ENCODE measurements at regions not wholly inside any gene's neighbourhood (a gene's known extent, or its start where the extent isn't known, plus 50 kb on each side); places are given as distances from the start of the nearest gene placed in this dataset.
"Not testable (repeated sequence)": the region's sequence is repeated elsewhere in the genome, so short reads cannot be mapped to it uniquely, and the experiment has no call there.

DNA sequence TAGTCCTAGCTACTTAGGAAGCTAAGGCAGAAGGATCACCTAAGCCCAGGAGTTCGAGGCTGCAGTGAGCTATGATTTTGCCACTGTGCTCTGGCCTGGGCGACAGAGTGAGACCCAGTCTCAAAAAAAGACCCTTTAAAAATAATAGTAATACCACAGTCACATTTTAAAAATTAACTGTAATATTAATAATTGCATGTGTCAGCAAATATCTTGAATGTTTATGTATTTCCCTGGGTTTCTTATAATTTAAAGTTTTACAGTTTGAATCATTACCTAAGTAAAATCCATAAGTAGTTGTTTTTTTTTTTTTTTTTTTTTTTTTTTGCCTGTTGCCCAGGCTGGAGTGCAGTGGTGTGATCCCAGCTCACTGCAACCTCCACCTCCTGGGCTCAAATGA lies 69.2 kb downstream of the LYZL2 start:
- no peak for DNase-seq
- Mint-ChIP-seq H3K4me1 (peaks cover 13% of the 10 kb centered on the region), H3K27ac (no peak overlapping the region), H3K27me3 (peaks cover 16% of the 10 kb centered on the region), H3K9me3 (ENCODE audit: low read depth) (no peaks in the 10 kb centered on the region), H3K36me3 (no peaks in the 10 kb centered on the region), H3K4me3 (no peak overlapping the region)
- no peak for ATAC-seq
- CTCF ChIA-PET: no interaction called here

DNA sequence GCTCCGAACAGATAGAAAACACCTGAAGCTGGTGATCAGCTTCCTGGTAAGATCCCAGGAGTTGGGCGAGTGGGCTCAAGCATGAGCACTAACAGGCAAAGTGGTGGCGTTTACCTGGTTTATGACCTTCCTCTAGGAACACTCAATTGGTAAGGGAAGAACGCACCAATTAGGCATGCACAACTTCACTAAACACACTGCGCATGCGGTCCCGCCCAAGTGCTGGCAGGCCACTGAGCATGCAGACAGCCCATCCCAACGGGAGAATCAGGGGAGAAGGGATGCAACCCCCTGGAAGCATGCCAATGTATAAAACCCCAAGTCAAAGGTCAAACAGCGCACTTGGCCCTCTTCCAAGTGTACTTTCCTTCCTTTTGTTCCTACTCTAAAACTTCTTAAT lies 70.4 kb downstream of the LYZL2 start:
- DNase-seq: no peak
- H3K9me3 Mint-ChIP-seq (ENCODE audit: low read depth): no peaks in the 10 kb centered on the region
- H3K36me3 Mint-ChIP-seq: no peaks in the 10 kb centered on the region
- H3K4me1 Mint-ChIP-seq: peaks cover 15% of the 10 kb centered on the region
- ATAC-seq: no peak
- no peak overlapping the region for H3K27ac Mint-ChIP-seq
- H3K27me3 Mint-ChIP-seq: peaks cover 13% of the 10 kb centered on the region
- no peak overlapping the region for H3K4me3 Mint-ChIP-seq
- CTCF ChIA-PET: no interaction called here

DNA sequence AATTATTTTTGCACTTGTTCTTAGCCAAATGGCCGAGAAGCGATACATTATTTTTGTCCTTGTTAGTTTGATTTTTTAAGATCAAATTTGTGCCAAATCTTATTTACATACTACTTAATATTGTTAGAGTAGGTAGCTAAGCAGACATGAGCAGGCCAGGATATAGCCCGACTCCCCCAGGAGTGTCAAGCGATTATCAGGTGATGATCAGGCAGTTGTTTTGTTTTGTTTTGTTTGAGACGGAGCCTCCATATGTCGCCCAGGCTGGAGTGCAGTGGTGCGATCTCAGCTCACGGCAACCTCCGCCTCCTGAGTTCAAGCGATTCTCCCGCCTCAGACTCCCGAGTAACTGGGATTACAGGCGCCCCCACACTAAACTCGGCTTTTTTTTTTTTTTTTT lies 71.1 kb downstream of the LYZL2 start:
- CTCF ChIA-PET: interaction anchor here (0.7 to 1.3 kb wide), 2 partner anchors 23 to 482 kb away, joined by 3 read pairs; no protein-coding TSS in a partner anchor
- no peak overlapping the region for H3K4me3 Mint-ChIP-seq
- no peak for ATAC-seq

DNA sequence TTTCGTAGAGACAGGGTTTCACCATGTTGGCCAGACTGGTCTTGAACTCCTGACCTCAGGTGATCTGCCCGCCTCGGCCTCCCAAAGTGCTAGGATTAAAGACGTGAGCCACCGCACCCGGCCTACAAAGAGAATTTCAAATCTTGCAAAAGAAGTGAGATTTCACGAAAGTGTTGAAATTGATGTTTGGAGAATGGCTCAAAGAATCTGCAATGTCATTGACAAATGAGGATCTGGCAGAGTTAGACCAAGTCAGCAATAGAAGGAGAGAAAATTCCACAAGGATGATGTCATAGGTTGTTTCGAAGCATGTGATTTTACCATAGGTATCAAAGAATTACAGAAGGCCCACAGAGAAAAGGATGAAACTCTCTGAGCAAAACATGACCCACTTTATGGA lies 71.7 kb downstream of the LYZL2 start:
- Mint-ChIP-seq H3K9me3 (ENCODE audit: low read depth) (no peaks in the 10 kb centered on the region), H3K36me3 (no peaks in the 10 kb centered on the region), H3K27me3 (peaks cover 7% of the 10 kb centered on the region), H3K4me3 (no peak overlapping the region), H3K27ac (no peak overlapping the region), H3K4me1 (peaks cover 12% of the 10 kb centered on the region)
- DNase-seq: no peak
- ATAC-seq: no peak
- CTCF ChIA-PET: interaction anchor here (0.7 to 1.3 kb wide), 2 partner anchors 24 to 482 kb away, joined by 3 read pairs; no protein-coding TSS in a partner anchor

More for the DNA sequence above, 71.1 kb downstream of the LYZL2 start:
- H3K27me3 Mint-ChIP-seq: peaks cover 9% of the 10 kb centered on the region
- no peaks in the 10 kb centered on the region for H3K9me3 Mint-ChIP-seq (ENCODE audit: low read depth)
- peaks cover 16% of the 10 kb centered on the region for H3K4me1 Mint-ChIP-seq
- no peaks in the 10 kb centered on the region for H3K36me3 Mint-ChIP-seq
- no peak for DNase-seq
- H3K27ac Mint-ChIP-seq: no peak overlapping the region

DNA sequence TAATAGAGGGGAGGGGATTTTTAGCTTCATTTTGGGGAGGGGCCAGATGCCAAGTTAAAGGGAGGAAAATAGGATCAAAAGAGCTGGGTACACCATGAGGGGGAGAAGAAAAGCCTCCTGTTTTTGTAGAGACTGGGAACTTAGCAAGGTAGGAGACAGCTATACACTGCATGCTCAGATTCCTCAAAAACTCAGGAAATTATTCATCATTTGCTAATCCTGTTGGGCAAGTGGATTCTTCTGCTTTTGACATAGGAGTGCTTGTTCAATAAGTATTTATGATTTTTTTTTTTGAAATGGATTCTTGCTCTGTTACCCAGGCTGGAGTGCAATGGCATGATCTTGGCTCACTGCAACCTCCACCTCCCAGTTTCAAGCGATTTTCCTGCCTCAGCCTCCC lies 73.4 kb downstream of the LYZL2 start:
- peaks cover 3% of the 10 kb centered on the region for H3K27me3 Mint-ChIP-seq
- DNase-seq: no peak
- H3K27ac Mint-ChIP-seq: no peak overlapping the region
- CTCF ChIA-PET: interaction anchor here (0.6 to 1.0 kb wide), 2 partner anchors 27 to 35 kb away, joined by 4 to 5 read pairs; no protein-coding TSS in a partner anchor
- ATAC-seq: no peak
- H3K4me3 Mint-ChIP-seq: no peak overlapping the region
- H3K36me3 Mint-ChIP-seq: no peaks in the 10 kb centered on the region
- H3K4me1 Mint-ChIP-seq: peaks cover 4% of the 10 kb centered on the region
- H3K9me3 Mint-ChIP-seq (ENCODE audit: low read depth): no peaks in the 10 kb centered on the region

DNA sequence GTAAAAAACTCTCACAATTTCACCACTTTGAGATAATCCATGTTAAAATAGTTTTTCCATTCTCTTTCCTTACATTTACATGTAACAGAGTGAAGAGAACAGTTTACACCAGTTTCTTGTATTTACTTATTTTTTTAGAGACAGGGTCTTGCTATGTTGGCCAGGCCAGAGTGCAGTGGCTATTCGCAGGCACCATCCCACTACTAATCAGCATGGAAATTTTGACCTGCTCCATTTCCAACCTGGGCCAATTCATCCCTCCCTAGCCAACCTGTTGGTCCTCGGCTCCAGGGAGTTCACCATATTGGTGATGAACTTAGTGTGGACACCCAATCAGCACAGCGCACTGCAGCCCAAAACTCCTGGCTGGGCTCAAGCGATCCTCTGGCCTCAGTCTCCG lies 74.1 kb downstream of the LYZL2 start:
- CTCF ChIA-PET: interaction anchor here (0.6 to 2.1 kb wide), 2 partner anchors 27 to 28 kb away, joined by 4 to 7 read pairs; no protein-coding TSS in a partner anchor

DNA sequence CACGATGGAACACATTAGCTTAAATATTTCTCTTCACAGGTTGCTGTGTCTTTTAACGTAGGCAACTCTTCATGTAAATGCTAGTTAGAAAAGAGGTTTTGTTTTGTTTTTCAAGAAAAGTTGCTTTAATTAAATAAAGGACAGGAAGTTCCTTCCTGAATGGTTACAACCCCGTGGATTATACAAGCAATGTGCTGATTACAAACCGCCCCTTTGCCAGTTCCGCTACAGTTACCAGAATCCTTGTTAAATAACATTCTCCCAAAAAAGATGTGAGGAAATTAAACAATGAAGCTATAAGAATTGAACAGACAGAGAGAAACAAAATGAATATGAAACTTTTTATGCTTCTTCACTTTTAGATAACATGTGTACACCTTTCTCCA lies 75.1 kb downstream of the LYZL2 start:
- Mint-ChIP-seq H3K9me3 (ENCODE audit: low read depth) (no peaks in the 10 kb centered on the region), H3K27me3 (no peaks in the 10 kb centered on the region), H3K27ac (no peak overlapping the region), H3K4me3 (no peak overlapping the region), H3K36me3 (no peaks in the 10 kb centered on the region), H3K4me1 (peaks cover 8% of the 10 kb centered on the region)
- CTCF ChIA-PET: interaction anchor here (1.0 to 2.2 kb wide), 5 partner anchors 12 to 162 kb away, joined by 3 to 7 read pairs (median 4); no protein-coding TSS in a partner anchor
- no peak for DNase-seq
- ATAC-seq: no peak

More for the DNA sequence above, 74.1 kb downstream of the LYZL2 start:
- Mint-ChIP-seq H3K4me1 (peaks cover 8% of the 10 kb centered on the region), H3K27me3 (no peaks in the 10 kb centered on the region), H3K9me3 (ENCODE audit: low read depth) (no peaks in the 10 kb centered on the region), H3K27ac (no peak overlapping the region), H3K4me3 (no peak overlapping the region), H3K36me3 (no peaks in the 10 kb centered on the region)
- no peak for ATAC-seq
- no peak for DNase-seq

DNA sequence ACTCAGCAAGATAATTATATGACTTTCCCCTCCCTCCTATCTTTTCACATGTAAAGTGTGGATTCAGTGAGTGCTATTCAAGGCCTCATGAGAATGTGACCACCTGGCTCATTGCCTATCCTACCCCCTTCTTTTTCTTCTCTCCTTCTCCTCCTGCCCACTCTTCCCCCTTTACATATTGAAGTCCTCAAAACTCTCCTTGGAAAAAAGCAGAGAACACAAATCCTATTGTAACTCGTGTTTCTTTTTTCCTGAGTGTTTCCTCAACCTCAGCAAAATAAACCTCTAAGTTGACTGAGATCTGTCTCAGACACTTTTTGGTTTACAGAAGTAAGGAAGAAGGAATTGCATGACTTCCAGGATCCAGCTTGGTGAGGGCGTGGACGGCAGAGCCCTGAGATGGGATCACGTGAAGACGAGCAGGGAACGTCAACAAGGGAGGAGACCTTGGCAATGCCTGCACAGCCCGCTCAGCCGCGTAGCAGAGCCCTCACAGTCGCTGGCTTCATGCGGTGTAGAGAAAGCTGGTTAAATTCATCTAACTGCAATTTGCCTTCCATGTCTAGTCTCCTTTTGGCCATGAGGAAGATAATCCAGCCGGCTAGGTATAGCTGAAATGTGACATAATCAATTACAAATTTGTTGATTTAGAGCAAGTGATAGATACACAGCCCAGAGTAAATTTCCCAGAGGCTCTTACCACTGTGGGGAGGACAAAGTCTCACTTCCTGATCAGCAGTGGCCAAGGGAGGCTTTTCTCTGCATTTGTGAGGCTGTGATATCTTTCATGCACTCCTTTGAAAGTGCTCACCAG lies 75.7 kb downstream of the LYZL2 start:
- CTCF ChIA-PET: interaction anchor here (1.0 to 2.2 kb wide), 6 partner anchors 11 to 162 kb away, joined by 3 to 7 read pairs (median 4); no protein-coding TSS in a partner anchor
- DNase-seq: no peak
- Mint-ChIP-seq H3K27me3 (peaks cover 3% of the 10 kb centered on the region), H3K9me3 (ENCODE audit: low read depth) (no peaks in the 10 kb centered on the region), H3K27ac (no peak overlapping the region), H3K4me1 (peaks cover 8% of the 10 kb centered on the region), H3K4me3 (no peak overlapping the region), H3K36me3 (no peaks in the 10 kb centered on the region)
- no peak for ATAC-seq

DNA sequence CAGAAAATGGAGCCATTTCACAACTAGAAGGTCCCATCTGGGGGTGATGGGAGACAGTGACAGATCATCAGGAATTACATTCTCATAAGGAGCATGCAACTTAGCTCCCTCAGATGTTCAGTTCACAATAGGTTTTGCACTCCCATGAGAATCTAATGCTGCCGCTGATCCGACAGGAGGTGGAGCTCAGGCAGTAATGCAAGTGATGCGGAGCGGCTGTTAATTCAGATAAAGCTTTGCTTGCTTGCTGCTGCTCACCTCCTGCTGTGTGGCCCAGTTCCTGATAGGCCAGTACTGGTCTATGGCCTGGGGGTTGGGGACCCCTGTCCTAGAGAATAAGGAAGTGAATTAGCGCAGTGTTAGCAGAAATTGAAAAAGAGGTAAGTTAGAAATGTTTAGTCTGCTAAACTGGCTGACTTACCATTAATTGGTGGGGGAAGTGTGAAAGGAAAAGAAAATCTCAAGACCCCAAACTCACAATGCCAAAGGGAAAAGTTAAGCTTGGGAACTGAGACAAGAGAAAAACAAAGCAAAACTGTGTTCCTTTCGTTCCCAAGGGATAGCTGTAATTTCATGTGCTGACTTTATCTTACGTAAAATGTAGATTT lies 76.4 kb downstream of the LYZL2 start:
- no peak for ATAC-seq
- H3K4me1 Mint-ChIP-seq: peaks cover 8% of the 10 kb centered on the region
- H3K27me3 Mint-ChIP-seq: peaks cover 6% of the 10 kb centered on the region
- no peak for DNase-seq
- no peaks in the 10 kb centered on the region for H3K36me3 Mint-ChIP-seq
- H3K4me3 Mint-ChIP-seq: no peak overlapping the region
- H3K27ac Mint-ChIP-seq: no peak overlapping the region
- CTCF ChIA-PET: interaction anchor here (1.0 to 2.2 kb wide), 5 partner anchors 17 to 161 kb away, joined by 4 to 8 read pairs (median 5); no protein-coding TSS in a partner anchor
- H3K9me3 Mint-ChIP-seq (ENCODE audit: low read depth): no peaks in the 10 kb centered on the region

DNA sequence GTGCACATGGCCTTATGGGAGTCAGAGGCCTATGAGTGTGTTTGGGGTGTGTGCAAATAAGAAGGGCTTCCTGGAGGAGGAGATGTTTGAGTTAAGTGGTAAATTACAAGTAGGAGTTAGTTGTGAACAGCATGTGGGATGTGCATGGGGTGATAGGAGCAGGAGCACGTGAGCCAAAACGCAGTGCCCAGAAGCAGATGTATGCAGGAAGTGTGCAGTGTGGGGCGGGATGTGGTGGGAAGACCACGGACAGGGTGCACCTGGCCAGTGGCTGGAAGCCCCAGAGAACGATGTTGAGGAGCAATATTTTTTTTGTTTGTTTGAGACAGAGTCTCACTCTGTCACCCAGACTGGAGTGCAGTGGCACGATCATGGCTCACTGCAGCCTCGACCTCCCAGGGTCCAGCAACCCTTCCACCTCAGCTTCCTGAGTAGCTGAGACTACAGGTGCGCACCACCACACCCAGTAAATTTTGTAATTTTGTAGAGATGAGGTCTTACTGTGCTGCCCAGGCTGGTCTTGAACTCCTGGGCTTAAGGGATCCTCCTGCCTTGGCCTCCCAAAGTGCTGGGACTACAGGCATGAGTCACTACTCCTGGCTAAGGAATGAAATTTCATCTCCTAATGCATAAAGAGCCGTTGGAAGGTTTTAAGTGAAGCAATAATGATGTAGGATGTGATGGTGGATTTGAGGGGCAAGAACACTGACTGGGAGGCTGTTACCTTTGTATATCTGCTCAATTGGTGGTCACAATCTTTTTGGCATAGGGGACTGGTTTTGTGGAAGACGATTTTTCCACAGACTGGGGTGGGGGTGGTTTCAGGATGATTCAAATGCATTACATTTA lies 78.4 kb downstream of the LYZL2 start:
- Mint-ChIP-seq H3K9me3 (ENCODE audit: low read depth) (no peaks in the 10 kb centered on the region), H3K27me3 (peaks cover 6% of the 10 kb centered on the region), H3K36me3 (no peaks in the 10 kb centered on the region), H3K4me1 (peaks cover 8% of the 10 kb centered on the region), H3K4me3 (no peak overlapping the region), H3K27ac (peak overlapping the region; percentile 21)
- ATAC-seq (peak; percentile 47), DNase-seq (peak; percentile 50)
- CTCF ChIA-PET: interaction anchor here (2.0 kb wide), 1 partner anchor 40 kb away, joined by 8 read pairs; no protein-coding TSS in a partner anchor

DNA sequence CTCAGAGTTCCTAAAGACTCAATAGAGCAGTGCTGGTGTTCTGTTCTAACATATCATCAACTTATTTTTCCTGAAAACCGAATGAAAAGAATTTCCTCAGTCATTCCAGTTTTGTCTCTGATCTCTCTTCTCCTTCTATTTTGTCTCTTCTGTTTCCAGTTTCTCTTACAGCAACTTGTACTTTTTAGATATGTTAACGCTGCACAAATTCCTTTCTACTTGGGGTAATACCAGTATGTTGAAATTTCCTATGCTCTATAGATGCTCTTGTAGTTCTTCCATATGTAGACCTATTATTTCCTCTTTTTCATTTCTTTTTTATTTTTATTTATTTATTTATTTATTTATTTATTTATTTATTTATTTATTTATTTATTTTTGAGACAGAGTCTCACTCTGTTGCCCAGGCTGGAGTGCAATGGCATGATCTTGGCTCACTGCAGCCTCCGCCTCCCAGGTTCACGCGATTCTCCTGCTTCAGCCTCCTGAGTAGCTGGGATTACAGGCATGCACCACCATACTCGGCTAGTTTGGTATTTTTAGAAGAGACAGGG lies 80.3 kb downstream of the LYZL2 start:
- H3K27ac Mint-ChIP-seq; DNase-seq; H3K36me3 Mint-ChIP-seq; H3K9me3 Mint-ChIP-seq (ENCODE audit: low read depth); ATAC-seq; H3K27me3 Mint-ChIP-seq; CTCF ChIA-PET; H3K4me3 Mint-ChIP-seq; H3K4me1 Mint-ChIP-seq: not testable (repeated sequence)

DNA sequence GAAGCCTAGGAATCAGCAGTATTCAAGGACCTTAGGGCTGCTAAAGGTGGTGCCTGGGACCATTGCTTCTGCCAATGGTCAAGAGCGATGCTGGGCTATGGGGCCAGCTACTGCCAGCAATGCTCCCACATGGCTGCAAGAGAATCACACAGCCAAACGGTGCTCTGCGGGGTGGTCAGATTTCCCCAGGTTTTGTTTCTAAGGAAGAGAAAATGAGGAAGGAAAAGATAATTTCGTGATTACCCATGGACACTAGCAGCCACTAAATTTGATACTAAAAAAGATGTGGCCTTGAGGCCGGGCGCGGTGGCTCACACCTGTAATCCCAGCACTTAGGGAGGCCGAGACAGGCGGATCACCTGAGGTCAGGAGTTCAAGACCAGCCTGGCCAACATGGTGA lies 83.0 kb downstream of the LYZL2 start:
- ATAC-seq: no peak
- Mint-ChIP-seq H3K27ac (no peak overlapping the region), H3K36me3 (no peaks in the 10 kb centered on the region), H3K4me1 (peaks cover 17% of the 10 kb centered on the region), H3K4me3 (no peak overlapping the region), H3K9me3 (ENCODE audit: low read depth) (no peaks in the 10 kb centered on the region), H3K27me3 (peaks cover 6% of the 10 kb centered on the region)
- CTCF ChIA-PET: interaction anchor here (1.4 to 2.4 kb wide), 3 partner anchors 35 to 152 kb away, joined by 4 to 11 read pairs (median 8); no protein-coding TSS in a partner anchor
- DNase-seq: no peak

DNA sequence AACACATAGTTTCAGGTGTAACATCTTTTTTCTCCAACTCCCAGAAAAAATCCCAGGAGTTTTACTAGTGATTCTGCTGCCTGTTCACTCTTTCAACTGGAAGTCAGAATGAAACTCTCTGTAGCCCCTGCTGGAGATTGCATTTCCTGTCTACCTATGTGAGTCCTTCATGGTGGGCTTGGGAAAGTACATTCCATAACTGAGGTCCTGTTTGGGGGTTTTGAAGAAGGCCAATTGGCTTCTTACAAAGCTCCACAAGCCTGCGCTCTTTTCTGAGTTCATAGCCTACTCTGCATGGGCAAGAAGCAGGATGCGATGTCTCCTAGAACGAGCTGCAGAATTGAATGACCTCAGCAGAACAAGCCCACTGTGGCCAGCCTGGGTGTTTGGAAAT lies 86.7 kb downstream of the LYZL2 start:
- DNase-seq: no peak
- H3K27me3 Mint-ChIP-seq: no peaks in the 10 kb centered on the region
- ATAC-seq: no peak
- H3K4me3 Mint-ChIP-seq: no peak overlapping the region
- CTCF ChIA-PET: interaction anchor here (1.0 to 2.1 kb wide), 5 partner anchors 10 to 160 kb away, joined by 3 to 7 read pairs (median 5); no protein-coding TSS in a partner anchor
- H3K27ac Mint-ChIP-seq: no peak overlapping the region
- no peaks in the 10 kb centered on the region for H3K9me3 Mint-ChIP-seq (ENCODE audit: low read depth)
- no peaks in the 10 kb centered on the region for H3K36me3 Mint-ChIP-seq
- peaks cover 18% of the 10 kb centered on the region for H3K4me1 Mint-ChIP-seq

Data from activated CD8-positive, alpha-beta memory T cell treated with anti-CD3 and anti-CD28 coated beads, Interleukin-2, amount 10 ng/mL, durations not matched to agents 7 days and 5 days (primary cell).